GM10266 (cell line): ENCODE measurements at regions not wholly inside any gene's neighbourhood (a gene's known extent, or its start where the extent isn't known, plus 50 kb on each side); places are given as distances from the start of the nearest gene placed in this dataset.

ENCODE experiments used
- DNase-seq: peaks from one replicate; pipeline ENCODE4 v3.0.0; 2012; ENCODE audit errors: extremely low spot score
- CTCF ChIP-seq: IDR thresholded peaks from 2 replicates; pipeline ENCODE4 v1.5.1; 2012; ENCODE audit warnings: mild to moderate bottlenecking, low read depth; ENCODE audit not compliant: control insufficient read depth, insufficient read depth; ENCODE audit errors: missing control alignments

- TF ChIP-seq CTCF = no peak
- DNase-seq = no peak
Observed at GRCh38 chr6:21905531-21905930, 312.0 kb downstream of the SOX4 start.

GRCh38 chr6:21906826-21907225, 313.3 kb downstream of the SOX4 start:
- TF ChIP-seq CTCF = no peak
- no peak for DNase-seq

GRCh38 chr6:21907291-21907690, 313.7 kb downstream of the SOX4 start:
- DNase-seq = no peak
- no peak for TF ChIP-seq CTCF

GRCh38 chr6:21908161-21908848, 314.8 kb downstream of the SOX4 start:
- no peak for TF ChIP-seq CTCF
- DNase-seq = no peak

GRCh38 chr6:21909321-21909720, 315.8 kb downstream of the SOX4 start:
- no peak for TF ChIP-seq CTCF
- no peak for DNase-seq

- no peak for DNase-seq
- TF ChIP-seq CTCF = no peak
Observed at GRCh38 chr6:21911208-21911607, 317.7 kb downstream of the SOX4 start.

- no peak for TF ChIP-seq CTCF
- no peak for DNase-seq
Observed at GRCh38 chr6:21912151-21912832, 318.7 kb downstream of the SOX4 start.
